Activated CD8-positive, alpha-beta T cell treated with anti-CD3 and anti-CD28 coated beads for 36 hours (primary cell): ENCODE measurements at regions not wholly inside any gene's neighbourhood (a gene's known extent, or its start where the extent isn't known, plus 50 kb on each side); places are given as distances from the start of the nearest gene placed in this dataset.

Source experiments
- ATAC-seq: fragments of 200-7000 bp; cut with Tn5 transposase; one replicate; pipeline ENCODE4 v1.10.0; 2021; ENCODE audit warnings: mild to moderate bottlenecking, moderate library complexity
- CTCF ChIA-PET: fragments of 350-600 bp; sonication (Branson Sonifier 250); formaldehyde crosslinking; loops from one replicate; lab custom pipeline; 2021; ENCODE audit warnings: antibody characterized with exemption; lab: Charles Lee
- POLR2A ChIA-PET: fragments of 350-600 bp; sonication (Branson Sonifier 250); formaldehyde crosslinking; loops from one replicate; lab custom pipeline; 2021; ENCODE audit warnings: antibody characterized with exemption; lab: Charles Lee
- DNase-seq: peaks from one replicate; pipeline ENCODE4 v3.0.0-alpha.2; 2020
- H3K27ac Mint-ChIP-seq: one replicate; pipeline ENCODE4 v1.8.0; 2021; ENCODE audit warnings: mild to moderate bottlenecking, mixed read lengths
- H3K27me3 Mint-ChIP-seq: one replicate; pipeline ENCODE4 v1.8.0; 2021; ENCODE audit warnings: mixed read lengths
- H3K36me3 Mint-ChIP-seq: one replicate; pipeline ENCODE4 v1.8.0; 2021; ENCODE audit warnings: low read depth, mixed read lengths
- H3K4me1 Mint-ChIP-seq: one replicate; pipeline ENCODE4 v1.8.0; 2021; ENCODE audit warnings: low read depth, mixed read lengths
- H3K4me3 Mint-ChIP-seq: one replicate; pipeline ENCODE4 v1.8.0; 2021; ENCODE audit warnings: mild to moderate bottlenecking, moderate library complexity, mixed read lengths
- H3K9me3 Mint-ChIP-seq: one replicate; pipeline ENCODE4 v1.8.0; 2021; ENCODE audit warnings: mixed read lengths
- CTCF ChIP-seq: fragments of 200-600 bp; IDR thresholded peaks from one replicate; pipeline ENCODE4 v1.8.0; 2022; ENCODE audit warnings: antibody characterized with exemption, mild to moderate bottlenecking
- intact Hi-C: fragments of 100-400 bp; cut with micrococcal nuclease; formaldehyde crosslinking; loops from one replicate; pipeline ENCODE4 v1.10.0; 2022

GRCh38 chr13:20313896-20314295 is 81.8 kb upstream of the GJB6 start:
- Mint-ChIP-seq H3K9me3 (no peaks in the 10 kb centered on the region), H3K4me1 (no peaks in the 10 kb centered on the region), H3K27ac (no peak overlapping the region), H3K4me3 (no peak overlapping the region), H3K27me3 (no peaks in the 10 kb centered on the region), H3K36me3 (no peaks in the 10 kb centered on the region)
- intact Hi-C loops: no loop called here
- ATAC-seq (no peak), DNase-seq (no peak)
- CTCF ChIA-PET: no interaction called here
- no peak for TF ChIP-seq CTCF
- POLR2A ChIA-PET: no interaction called here

DNA sequence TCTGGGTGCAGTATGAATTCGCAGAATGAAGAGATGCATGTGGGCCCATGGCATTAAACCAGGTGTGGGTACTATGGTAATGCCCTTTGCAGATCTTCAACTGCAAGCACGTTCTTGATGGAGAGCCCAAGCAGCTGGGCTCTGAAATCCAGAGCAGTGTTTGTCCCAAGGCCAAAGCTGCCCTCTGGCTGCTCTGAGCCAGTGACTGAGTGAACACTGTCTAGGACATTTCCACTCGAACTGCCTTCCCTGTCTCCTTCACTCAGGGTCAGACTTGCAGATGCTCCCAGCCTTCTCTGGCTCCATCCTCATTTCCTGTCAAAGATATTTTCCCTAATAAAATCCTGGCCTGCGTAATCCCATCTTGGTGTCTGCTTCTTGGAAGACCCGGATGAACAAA is 80.2 kb upstream of the GJB6 start:
- CTCF ChIA-PET: no interaction called here
- no peak overlapping the region for H3K27ac Mint-ChIP-seq
- H3K4me1 Mint-ChIP-seq: no peaks in the 10 kb centered on the region
- DNase-seq (no peak), ATAC-seq (no peak)
- peaks cover 7% of the 10 kb centered on the region for H3K9me3 Mint-ChIP-seq
- POLR2A ChIA-PET: no interaction called here
- H3K4me3 Mint-ChIP-seq: no peak overlapping the region
- H3K27me3 Mint-ChIP-seq: no peaks in the 10 kb centered on the region
- intact Hi-C loops: no loop called here
- H3K36me3 Mint-ChIP-seq: no peaks in the 10 kb centered on the region
- TF ChIP-seq CTCF: no peak

DNA sequence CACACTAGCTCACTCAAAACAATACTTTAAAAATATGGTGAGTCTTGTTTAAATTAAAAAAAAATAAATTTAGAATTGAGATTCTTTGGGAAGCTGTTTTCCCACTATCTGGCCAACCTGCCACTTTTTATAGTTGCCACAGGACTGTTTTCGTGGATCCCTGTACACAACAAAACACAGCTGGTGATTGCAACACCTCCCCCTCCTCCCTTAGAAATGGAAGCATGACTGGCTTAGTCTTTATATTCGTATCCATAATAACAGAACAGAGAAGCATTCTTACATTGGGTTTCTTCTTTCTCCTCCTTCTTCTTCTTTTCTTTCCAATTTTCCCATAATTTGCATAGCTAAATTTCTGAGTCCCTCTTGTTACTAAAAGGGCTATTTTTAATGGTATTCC is 79.5 kb upstream of the GJB6 start:
- H3K27ac Mint-ChIP-seq: no peak overlapping the region
- ChIA-PET POLR2A (no interaction called here), CTCF (no interaction called here)
- peaks cover 2% of the 10 kb centered on the region for H3K27me3 Mint-ChIP-seq
- H3K36me3 Mint-ChIP-seq: no peaks in the 10 kb centered on the region
- intact Hi-C loops: no loop called here
- no peak for DNase-seq
- no peaks in the 10 kb centered on the region for H3K4me1 Mint-ChIP-seq
- H3K4me3 Mint-ChIP-seq: no peak overlapping the region
- no peak for ATAC-seq
- H3K9me3 Mint-ChIP-seq: peaks cover 7% of the 10 kb centered on the region
- TF ChIP-seq CTCF: no peak

DNA sequence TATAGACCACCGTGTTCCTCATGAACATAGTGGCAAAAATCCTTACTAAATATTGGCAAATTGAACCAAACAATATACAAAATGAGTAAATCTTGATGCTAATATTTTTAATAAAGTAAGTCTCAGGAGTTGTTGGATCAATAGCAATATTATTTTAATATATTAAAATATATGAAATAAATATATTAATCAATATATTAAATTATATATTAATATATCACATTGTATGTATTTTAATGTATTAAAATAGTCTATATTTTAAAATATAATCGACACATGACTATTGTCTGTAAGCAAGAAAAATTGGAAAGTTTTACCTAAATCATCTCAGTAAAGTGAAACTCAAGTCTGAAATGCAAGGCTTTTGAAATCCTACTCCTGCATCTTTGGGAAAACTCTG is 78.9 kb upstream of the GJB6 start:
- Mint-ChIP-seq H3K27ac (no peak overlapping the region), H3K4me3 (no peak overlapping the region), H3K4me1 (no peaks in the 10 kb centered on the region), H3K27me3 (peaks cover 2% of the 10 kb centered on the region), H3K36me3 (no peaks in the 10 kb centered on the region), H3K9me3 (peaks cover 7% of the 10 kb centered on the region)
- DNase-seq (no peak), ATAC-seq (no peak)
- no peak for TF ChIP-seq CTCF
- ChIA-PET POLR2A (no interaction called here), CTCF (no interaction called here)
- intact Hi-C loops: no loop called here

- intact Hi-C loops: no loop called here
- peaks cover 7% of the 10 kb centered on the region for H3K9me3 Mint-ChIP-seq
- CTCF ChIA-PET: no interaction called here
Observed at GRCh38 chr13:20306039-20306438, 73.9 kb upstream of the GJB6 start.

More at GRCh38 chr13:20306039-20306438, 73.9 kb upstream of the GJB6 start:
- H3K27me3 Mint-ChIP-seq: peaks cover 26% of the 10 kb centered on the region
- no peak for DNase-seq
- H3K36me3 Mint-ChIP-seq: no peaks in the 10 kb centered on the region
- POLR2A ChIA-PET: no interaction called here
- TF ChIP-seq CTCF: no peak
- no peak for ATAC-seq
- no peaks in the 10 kb centered on the region for H3K4me1 Mint-ChIP-seq
- no peak overlapping the region for H3K4me3 Mint-ChIP-seq
- H3K27ac Mint-ChIP-seq: no peak overlapping the region
